HG03103 (cell line): ENCODE measurements at regions not wholly inside any gene's neighbourhood (a gene's known extent, or its start where the extent isn't known, plus 50 kb on each side); places are given as distances from the start of the nearest gene placed in this dataset.
"Not testable (repeated sequence)": the region's sequence is repeated elsewhere in the genome, so short reads cannot be mapped to it uniquely, and the experiment has no call there.

Experiments
- ATAC-seq: cut with Tn5 transposase; IDR thresholded peaks from one replicate; pipeline ENCODE4 v1.9.1; 2021; ENCODE audit warnings: low read depth; ENCODE audit not compliant: unreplicated experiment

- no peak for ATAC-seq
These were observed 137.1 kb upstream of the RAB4A start for GRCh38 chr1:229133811-229134210.

DNA sequence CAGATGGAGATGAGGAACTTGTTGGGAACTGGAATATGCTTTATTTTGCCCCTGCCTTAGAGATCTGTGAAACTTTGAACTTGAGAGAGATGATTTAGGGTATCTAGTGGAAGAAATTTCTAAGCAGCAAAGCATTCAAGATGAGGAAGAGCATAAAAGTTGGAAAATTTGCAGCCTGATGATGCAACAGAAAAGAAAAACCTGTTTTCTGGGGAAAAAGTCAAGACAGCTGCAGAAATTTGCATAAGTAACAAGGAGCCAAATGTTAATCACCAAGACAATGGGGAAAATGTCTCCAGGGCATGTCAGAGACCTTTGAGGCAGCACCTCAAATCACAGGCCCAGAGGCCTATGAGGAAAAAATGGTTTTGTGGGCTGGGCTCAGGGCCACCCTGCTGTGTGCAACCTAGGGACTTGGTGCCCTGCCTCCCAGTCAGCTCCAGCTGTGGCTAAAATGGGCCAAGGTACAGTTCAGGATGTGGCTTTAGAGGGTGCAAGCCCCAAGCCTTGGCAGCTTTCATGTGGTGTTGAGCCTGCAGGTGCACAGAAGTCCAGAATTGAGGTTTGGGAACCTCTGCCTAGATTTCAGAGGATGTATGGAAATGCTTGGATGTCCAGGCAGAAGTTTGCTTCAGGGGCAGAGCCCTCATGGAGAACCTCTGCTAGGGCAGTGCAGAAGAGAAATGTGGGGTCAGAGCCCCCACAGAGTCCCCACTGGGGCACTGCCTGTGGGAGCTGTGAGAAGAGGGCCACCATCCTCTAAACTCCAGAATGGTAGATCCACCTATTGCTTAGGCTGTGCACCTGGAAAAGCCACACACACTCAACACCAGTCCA lies 136.3 kb upstream of the RAB4A start:
- ATAC-seq = not testable (repeated sequence)

DNA sequence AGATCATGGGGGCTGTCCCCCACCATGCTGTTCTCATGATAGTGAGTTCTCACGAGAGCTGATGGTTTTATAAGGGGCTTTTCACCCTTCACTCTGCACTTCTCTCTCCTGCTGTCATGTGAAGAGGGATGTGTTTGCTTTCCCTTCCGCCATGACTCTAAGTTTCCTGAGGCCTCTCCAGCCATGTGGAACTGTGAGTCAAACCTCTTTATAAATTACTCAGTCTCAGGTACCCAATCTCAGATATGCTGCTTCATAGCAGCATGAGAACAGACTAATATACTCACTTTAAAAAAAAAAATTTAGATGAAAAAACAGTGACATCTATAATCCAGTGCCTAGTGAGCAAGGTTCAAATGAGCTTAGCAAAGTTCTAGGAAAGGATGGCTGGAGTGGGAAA lies 135.1 kb upstream of the RAB4A start:
- ATAC-seq = no peak

GRCh38 chr1:229136822-229137221 lies 134.1 kb upstream of the RAB4A start:
- peak; percentile 49 for ATAC-seq

DNA sequence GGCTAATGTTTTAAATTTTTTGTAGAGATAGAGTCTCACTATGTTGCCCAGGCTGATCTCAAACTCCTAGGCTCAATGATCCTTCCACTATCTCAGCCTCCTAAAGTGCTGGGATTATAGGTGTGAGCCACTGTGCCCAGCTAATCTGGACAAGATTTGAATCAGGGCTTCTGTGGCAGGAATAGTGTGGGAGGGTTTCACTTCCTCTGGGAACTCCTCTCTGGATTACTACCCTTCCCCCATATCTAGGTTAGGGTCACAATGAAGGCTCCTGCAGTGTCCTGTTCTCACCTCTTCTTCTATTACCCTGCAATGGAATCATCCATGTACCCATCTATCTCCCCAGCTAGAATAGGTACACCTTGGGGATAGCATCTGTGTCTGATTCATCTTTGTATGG lies 133.6 kb upstream of the RAB4A start:
- no peak for ATAC-seq

GRCh38 chr1:229138058-229138457 lies 132.9 kb upstream of the RAB4A start:
- ATAC-seq = no peak

- ATAC-seq = peak; percentile 63
These were observed 131.4 kb upstream of the RAB4A start for GRCh38 chr1:229139331-229140118.

DNA sequence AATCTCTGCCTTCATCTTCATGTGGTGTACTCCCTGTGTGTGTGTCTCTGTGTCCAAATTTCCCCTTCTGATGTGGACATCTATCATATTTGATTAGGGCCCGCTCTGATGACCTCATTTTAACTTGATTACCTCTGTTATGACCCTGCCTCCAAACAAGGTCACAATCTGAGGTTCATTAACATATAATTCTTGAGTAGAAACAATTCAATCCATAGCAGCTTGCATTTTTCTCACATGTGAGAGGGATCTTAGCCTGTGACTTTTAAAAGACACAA lies 130.9 kb upstream of the RAB4A start:
- no peak for ATAC-seq

- no peak for ATAC-seq
These were observed 129.6 kb upstream of the RAB4A start for GRCh38 chr1:229141271-229141670.

DNA sequence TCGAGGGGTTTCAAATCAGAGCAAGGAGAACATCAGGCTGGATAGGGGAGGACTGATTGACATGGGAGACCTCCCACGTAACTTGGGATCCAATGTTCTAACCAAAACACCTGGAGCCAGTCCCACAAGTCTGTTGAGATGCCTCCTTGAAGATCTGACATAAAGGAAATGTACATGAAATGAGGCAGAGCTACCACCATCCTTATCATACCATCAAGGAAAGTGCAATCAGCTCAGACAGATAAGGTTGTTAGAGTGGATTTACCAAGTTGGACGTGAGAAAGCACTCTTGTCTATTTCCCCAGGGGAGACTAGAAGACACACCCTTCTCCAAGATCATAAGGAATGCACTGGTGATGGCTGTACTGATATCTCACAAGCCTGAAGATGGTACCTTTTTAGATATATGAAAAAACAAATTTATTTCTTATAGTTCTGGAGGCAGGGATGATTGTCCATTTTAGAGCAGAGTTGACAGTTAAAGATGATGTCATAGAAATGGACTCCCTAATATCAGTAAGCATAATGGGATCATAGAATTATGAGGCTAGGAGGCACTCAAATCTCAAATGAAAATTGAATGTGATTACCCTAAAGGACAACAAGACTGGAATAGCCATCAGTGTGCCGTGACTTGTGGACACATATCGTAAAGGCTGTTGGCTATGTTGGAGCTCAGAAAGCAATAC lies 129.1 kb upstream of the RAB4A start:
- no peak for ATAC-seq

- no peak for ATAC-seq
These were observed 128.4 kb upstream of the RAB4A start for GRCh38 chr1:229142471-229142870.

DNA sequence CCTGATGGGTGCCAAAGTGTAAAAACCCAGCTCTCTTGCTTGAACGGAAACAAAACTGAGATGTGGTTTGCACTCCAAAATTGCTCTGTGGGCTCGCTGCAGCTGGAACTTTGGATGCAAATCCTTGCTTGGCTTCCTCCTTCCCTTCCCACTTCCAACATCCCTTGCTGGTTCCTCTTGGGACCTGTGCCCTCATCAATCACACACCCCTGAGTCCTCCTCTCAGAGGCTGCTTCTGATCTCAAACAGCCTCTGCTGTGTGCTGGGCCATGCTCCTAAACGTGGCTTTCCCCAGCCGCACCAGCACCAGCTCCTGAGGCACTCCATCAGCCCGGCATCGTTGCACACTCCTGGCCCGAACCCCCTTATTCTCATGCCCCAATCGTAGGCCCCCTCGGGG lies 124.3 kb upstream of the RAB4A start:
- no peak for ATAC-seq

DNA sequence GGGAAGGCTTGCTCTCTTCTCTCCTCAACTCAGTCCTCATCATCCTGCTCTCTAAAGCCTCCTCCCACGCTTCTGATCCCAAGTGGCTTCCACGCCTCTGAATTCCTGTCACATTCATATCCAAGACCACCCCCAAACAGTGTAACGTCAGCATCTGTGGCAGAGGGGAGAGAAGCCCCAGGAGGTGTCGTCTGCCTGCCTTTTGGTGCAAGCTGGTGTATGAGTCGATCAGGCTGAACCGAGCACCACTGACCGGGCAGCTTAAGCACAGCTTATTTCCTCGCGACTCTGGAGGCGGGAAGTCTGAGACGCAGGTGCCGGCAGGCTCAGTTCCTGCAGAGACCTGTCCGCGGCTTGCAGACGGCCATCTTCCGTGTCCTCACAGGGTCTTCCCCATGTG lies 123.8 kb upstream of the RAB4A start:
- no peak for ATAC-seq

GRCh38 chr1:229148041-229148671 lies 122.8 kb upstream of the RAB4A start:
- no peak for ATAC-seq

DNA sequence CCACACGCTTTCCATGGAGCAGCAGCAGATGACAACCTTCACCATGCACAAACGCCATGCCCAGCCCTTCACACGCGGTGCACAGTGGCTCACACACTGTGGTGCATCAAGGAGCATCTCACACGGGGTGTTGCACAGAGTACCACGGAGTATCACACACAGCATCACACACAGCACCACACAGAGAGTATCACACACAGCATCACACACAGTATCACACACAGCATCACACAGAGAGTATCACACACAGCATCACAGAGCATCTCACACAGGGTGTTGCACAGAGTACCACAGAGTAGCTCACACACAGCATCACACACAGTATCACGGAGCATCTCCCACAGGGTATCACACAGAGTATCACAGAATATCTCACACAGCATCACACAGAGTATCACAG lies 122.2 kb upstream of the RAB4A start:
- ATAC-seq = no peak

- ATAC-seq = no peak
These were observed 121.5 kb upstream of the RAB4A start for GRCh38 chr1:229149435-229149834.

GRCh38 chr1:229150518-229150917 lies 120.4 kb upstream of the RAB4A start:
- ATAC-seq = no peak

GRCh38 chr1:229151412-229151811 lies 119.5 kb upstream of the RAB4A start:
- ATAC-seq = not testable (repeated sequence)

DNA sequence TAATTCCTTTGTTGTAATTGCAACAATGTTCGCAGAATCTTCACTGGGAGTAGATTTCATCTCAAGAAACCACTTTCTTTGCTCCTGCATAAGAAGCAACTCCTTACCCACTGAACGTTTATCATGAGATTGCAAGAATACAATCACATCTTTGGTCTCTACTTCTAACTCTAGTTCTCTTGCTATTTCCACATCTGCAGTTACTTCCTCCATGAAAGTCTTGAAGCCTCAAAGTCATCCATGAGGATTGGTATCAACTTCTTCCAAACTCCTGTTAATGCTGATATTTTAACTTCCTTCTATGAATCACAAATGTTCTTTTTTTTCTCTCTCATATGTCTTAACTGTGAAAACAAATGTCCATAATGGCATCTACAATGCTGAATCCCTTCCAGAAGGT lies 118.6 kb upstream of the RAB4A start:
- ATAC-seq = no peak

GRCh38 chr1:229153955-229154548 lies 116.9 kb upstream of the RAB4A start:
- no peak for ATAC-seq

DNA sequence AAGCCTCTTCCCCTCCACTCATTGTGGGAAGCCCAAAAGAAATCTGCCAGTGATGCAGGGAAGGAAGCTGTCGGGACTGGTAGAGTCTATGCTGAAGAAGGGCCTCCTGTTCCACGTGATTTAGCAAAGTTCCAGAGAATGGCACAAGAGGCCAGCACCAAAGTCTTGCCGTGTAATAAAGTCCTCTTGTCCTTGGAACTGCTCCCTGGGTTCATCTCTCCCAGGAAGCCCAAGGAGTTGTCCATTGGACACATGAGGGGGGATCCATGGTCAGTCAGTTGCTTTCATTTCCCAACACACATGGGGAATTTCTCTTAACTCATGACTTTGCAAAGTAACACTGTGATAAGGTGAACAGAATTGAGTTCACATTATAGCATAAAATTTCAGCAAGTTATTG lies 116.1 kb upstream of the RAB4A start:
- ATAC-seq = no peak
